ENCODE measurements at regions not wholly inside any gene's neighbourhood (a gene's known extent, or its start where the extent isn't known, plus 50 kb on each side); places are given as distances from the start of the nearest gene placed in this dataset.

DNA sequence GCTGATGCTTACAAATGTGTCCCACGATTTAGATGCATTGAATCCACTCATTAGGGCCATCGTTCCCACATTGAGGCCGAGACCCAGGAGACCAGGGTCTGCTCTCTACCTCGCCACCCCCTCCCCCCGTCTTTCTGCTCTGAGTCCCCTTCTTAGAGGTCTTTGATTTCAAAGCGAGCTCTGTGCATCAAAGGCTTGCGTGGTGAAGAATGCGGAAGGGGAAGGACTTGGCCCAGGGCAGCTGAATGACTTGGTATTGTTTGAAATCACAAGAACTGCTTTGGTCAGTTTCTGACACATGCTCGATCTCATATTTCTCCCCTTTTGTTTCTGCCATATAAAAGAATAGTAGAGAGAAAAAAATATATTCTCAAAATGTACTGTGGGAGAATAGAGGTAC, 78.3 kb upstream of the IRX1 start:
- Histone ChIP-seq H3K9me2 (replicated peaks; ENCODE audit: low read length) (no peaks in the 10 kb centered on the region), H3K27me3 (ENCODE audit: low read length) (no peaks in the 10 kb centered on the region), H3K79me2 (ENCODE audit: low read length) (no peaks in the 10 kb centered on the region), H3K9ac (ENCODE audit: low read length) (no peak overlapping the region), H3F3A (ENCODE audit: low read length, unreplicated experiment) (no peaks in the 10 kb centered on the region), H3K4me1 (ENCODE audit: insufficient read depth, low read length) (no peaks in the 10 kb centered on the region), H3K4me3 (ENCODE audit: low read length) (no peak overlapping the region), H2AFZ (ENCODE audit: low read length) (no peak overlapping the region), H3K27ac (ENCODE audit: low read length) (no peak overlapping the region), H4K20me1 (ENCODE audit: low read length) (no peaks in the 10 kb centered on the region), H3K36me3 (ENCODE audit: low read depth, low read length) (no peaks in the 10 kb centered on the region), H3K9me3 (ENCODE audit: low read length) (no peaks in the 10 kb centered on the region; the same call in 1 of the 2 replicates), H3K4me2 (ENCODE audit: low read length) (no peak overlapping the region)
- intact Hi-C loops (cut with micrococcal nuclease) = no loop called here
- no TSS peak for BruUV-seq (replicated peaks)
- no peak for ATAC-seq
- TF ChIP-seq, protein P1, sequence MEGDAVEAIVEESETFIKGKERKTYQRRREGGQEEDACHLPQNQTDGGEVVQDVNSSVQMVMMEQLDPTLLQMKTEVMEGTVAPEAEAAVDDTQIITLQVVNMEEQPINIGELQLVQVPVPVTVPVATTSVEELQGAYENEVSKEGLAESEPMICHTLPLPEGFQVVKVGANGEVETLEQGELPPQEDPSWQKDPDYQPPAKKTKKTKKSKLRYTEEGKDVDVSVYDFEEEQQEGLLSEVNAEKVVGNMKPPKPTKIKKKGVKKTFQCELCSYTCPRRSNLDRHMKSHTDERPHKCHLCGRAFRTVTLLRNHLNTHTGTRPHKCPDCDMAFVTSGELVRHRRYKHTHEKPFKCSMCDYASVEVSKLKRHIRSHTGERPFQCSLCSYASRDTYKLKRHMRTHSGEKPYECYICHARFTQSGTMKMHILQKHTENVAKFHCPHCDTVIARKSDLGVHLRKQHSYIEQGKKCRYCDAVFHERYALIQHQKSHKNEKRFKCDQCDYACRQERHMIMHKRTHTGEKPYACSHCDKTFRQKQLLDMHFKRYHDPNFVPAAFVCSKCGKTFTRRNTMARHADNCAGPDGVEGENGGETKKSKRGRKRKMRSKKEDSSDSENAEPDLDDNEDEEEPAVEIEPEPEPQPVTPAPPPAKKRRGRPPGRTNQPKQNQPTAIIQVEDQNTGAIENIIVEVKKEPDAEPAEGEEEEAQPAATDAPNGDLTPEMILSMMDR (conservative IDR thresholded peaks at IDR 0.05; ENCODE audit: low read depth, low read length) = no peak
- TF ChIP-seq EZH2phosphoT487 (IDR thresholded peaks at IDR 0.05; ENCODE audit: borderline replicate concordance, low read length) = no peak
- TF ChIP-seq EZH2 (IDR thresholded peaks at IDR 0.05; ENCODE audit: low read length, unreplicated experiment) = no peak
- POLR2A ChIA-PET (ENCODE audit: unreplicated experiment) = no interaction called here
- no peak for DNase-seq
- CTCF ChIA-PET = no interaction called here

DNA sequence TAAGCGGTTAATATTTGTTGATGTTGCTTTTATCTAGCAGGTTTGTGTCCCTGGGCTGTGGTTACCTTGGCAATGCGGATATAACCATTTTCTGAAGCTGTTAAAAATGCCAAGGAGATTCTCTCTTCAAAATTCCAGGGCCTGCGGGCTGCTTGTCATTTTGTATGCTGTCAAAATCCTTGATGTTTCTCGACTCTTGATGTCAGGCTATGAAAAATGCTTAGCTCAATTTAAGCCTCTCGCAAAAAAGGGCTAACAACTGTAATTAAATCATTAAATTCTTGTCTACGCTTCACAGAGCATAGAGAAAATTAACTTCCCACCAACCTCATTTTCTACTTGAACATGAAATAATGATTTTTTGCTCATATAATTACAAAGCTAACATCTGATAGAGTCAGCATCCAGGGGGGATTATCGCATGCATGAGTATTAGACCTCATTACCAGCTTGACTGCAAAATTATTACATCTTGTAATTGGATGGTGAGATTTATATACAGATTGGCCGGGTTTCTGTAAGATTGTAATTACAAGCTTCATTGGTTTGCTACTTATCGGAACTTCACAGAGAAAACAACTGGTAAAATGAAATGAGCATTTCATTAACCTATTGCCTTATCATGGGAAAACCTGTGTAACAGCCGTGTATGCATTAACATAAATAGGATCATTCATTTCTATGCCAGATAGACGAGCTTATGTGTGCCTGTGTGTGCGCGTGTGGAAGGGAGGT, 83.1 kb upstream of the IRX1 start:
- ATAC-seq = no peak

DNA sequence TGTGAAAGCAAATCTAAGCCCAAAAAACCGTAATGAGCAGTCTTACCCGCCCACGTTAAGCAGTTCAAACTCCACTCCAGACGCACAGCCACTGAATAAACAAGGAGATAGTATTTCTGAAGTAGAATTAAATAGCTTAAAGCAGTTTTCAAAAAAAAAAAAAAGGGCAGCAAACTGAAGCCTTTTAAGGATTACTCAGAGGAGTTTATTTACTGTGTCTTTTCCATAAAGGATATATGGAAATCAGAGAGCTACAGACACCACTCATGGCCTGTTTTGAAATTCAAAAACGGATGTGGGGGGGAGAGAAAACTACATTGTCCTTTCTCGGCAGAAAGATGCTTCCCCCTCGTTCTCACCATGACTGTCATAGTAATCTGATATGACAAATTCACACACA, 83.7 kb upstream of the IRX1 start:
- BruUV-seq (replicated peaks) = no TSS peak
- no peaks in the 10 kb centered on the region for H3K4me1 ChIP-seq (ENCODE audit: insufficient read depth, low read length)
- CTCF ChIA-PET = no interaction called here

More for the DNA sequence above, 83.1 kb upstream of the IRX1 start:
- Histone ChIP-seq H3K36me3 (ENCODE audit: low read depth, low read length) (no peaks in the 10 kb centered on the region), H3K4me1 (ENCODE audit: insufficient read depth, low read length) (no peaks in the 10 kb centered on the region), H3K9ac (ENCODE audit: low read length) (no peak overlapping the region), H3K79me2 (ENCODE audit: low read length) (no peaks in the 10 kb centered on the region), H3K4me2 (ENCODE audit: low read length) (no peak overlapping the region), H3K4me3 (ENCODE audit: low read length) (no peak overlapping the region), H3K27me3 (ENCODE audit: low read length) (no peaks in the 10 kb centered on the region), H3F3A (ENCODE audit: low read length, unreplicated experiment) (no peaks in the 10 kb centered on the region), H3K27ac (ENCODE audit: low read length) (no peak overlapping the region), H3K9me3 (ENCODE audit: low read length) (0 out of 2 replicates have a peak, but pooled peaks cover 11% of the 10 kb centered on the region), H2AFZ (ENCODE audit: low read length) (no peak overlapping the region), H3K9me2 (replicated peaks; ENCODE audit: low read length) (no peaks in the 10 kb centered on the region), H4K20me1 (ENCODE audit: low read length) (no peaks in the 10 kb centered on the region)
- intact Hi-C loops (cut with micrococcal nuclease) = no loop called here
- TF ChIP-seq EZH2 (IDR thresholded peaks at IDR 0.05; ENCODE audit: low read length, unreplicated experiment) = no peak
- TF ChIP-seq EZH2phosphoT487 (IDR thresholded peaks at IDR 0.05; ENCODE audit: borderline replicate concordance, low read length) = no peak
- TF ChIP-seq, protein P1 (conservative IDR thresholded peaks at IDR 0.05; ENCODE audit: low read depth, low read length) = no peak
- ChIA-PET POLR2A (ENCODE audit: unreplicated experiment) (no interaction called here), CTCF (no interaction called here)
- no peak for DNase-seq
- BruUV-seq (replicated peaks) = no TSS peak

More for the DNA sequence above, 83.7 kb upstream of the IRX1 start:
- intact Hi-C loops (cut with micrococcal nuclease) = no loop called here
- H2AFZ ChIP-seq (ENCODE audit: low read length) = no peak overlapping the region
- no peak overlapping the region for H3K4me3 ChIP-seq (ENCODE audit: low read length)
- no peaks in the 10 kb centered on the region for H3K36me3 ChIP-seq (ENCODE audit: low read depth, low read length)
- ATAC-seq = no peak
- H3K27ac ChIP-seq (ENCODE audit: low read length) = no peak overlapping the region
- H3K9me2 ChIP-seq (replicated peaks; ENCODE audit: low read length) = no peaks in the 10 kb centered on the region
- no peaks in the 10 kb centered on the region for H3K79me2 ChIP-seq (ENCODE audit: low read length)
- H3K4me2 ChIP-seq (ENCODE audit: low read length) = no peak overlapping the region
- H3K9me3 ChIP-seq (ENCODE audit: low read length) = 0 out of 2 replicates have a peak, but pooled peaks cover 11% of the 10 kb centered on the region
- H4K20me1 ChIP-seq (ENCODE audit: low read length) = no peaks in the 10 kb centered on the region
- no peak overlapping the region for H3K9ac ChIP-seq (ENCODE audit: low read length)
- H3K27me3 ChIP-seq (ENCODE audit: low read length) = no peaks in the 10 kb centered on the region
- POLR2A ChIA-PET (ENCODE audit: unreplicated experiment) = no interaction called here
- no peak for TF ChIP-seq EZH2 (IDR thresholded peaks at IDR 0.05; ENCODE audit: low read length, unreplicated experiment)
- TF ChIP-seq EZH2phosphoT487 (IDR thresholded peaks at IDR 0.05; ENCODE audit: borderline replicate concordance, low read length) = no peak
- TF ChIP-seq, protein P1 (conservative IDR thresholded peaks at IDR 0.05; ENCODE audit: low read depth, low read length) = no peak
- DNase-seq = no peak
- no peaks in the 10 kb centered on the region for H3F3A ChIP-seq (ENCODE audit: low read length, unreplicated experiment)
